GM19397 (cell line): ENCODE measurements at regions not wholly inside any gene's neighbourhood (a gene's known extent, or its start where the extent isn't known, plus 50 kb on each side); places are given as distances from the start of the nearest gene placed in this dataset.
"Not testable (repeated sequence)": the region's sequence is repeated elsewhere in the genome, so short reads cannot be mapped to it uniquely, and the experiment has no call there.

Experiments
- ATAC-seq: cut with Tn5 transposase; IDR thresholded peaks from one replicate; pipeline ENCODE4 v1.9.1; 2021; ENCODE audit warnings: mild to moderate bottlenecking, moderate library complexity; ENCODE audit not compliant: unreplicated experiment

DNA sequence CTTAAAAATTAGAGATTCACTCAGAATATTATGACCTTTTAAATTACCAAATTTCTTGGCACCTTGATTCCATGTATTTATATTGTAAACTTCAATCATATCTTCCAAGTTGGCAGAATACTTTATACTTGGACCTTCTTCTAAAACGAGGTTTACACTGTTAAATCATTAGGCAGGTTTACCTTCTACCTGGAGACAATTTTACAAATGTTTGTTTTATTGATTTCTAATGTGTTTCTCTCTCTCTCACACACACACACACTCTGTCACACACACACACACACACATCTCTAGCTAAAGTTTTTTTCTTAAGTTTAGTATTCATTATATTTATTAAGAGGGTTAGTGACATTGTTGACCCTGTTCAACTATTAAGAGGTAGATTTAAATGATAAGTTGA, 1155.6 kb downstream of the NSUN3 start:
- no peak for ATAC-seq

DNA sequence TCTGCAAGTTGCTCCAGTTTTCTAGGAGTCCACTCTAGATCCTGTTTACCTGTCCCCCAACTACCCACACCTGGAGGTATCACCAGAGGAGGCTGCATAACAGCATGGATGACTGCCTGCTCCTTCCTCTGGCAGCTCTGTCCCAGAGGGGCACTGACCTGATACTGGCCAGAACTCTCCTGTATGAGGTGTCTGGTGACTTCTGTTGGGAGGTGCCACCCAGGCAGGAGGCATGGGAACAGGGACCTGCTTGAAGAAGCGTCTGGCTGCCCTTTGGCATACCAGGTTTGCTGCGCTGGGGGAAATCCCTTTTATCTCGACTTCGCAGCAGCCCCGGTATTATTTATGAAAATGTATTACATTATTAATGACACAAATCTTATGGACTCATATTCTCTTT, 1163.6 kb downstream of the NSUN3 start:
- ATAC-seq, result no peak

DNA sequence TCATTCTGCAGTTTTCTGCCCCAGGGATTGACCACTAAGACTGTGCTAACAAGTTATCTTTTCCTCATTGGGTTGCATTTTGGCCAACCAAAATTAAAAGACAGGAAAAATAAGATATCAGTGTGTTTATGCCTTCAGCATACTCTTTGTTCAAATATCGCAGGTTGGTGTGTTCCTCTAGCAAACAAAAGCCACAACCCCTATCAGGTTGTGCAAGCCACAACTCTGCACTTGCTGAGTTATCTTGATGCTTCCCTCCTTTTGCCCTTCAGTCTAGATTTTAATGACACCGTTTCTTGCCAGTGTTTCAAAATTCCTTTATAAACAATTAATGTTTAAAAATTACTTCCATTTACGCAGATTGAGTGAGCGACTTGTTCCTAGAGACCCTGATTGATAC, 1164.2 kb downstream of the NSUN3 start:
- ATAC-seq, result no peak

DNA sequence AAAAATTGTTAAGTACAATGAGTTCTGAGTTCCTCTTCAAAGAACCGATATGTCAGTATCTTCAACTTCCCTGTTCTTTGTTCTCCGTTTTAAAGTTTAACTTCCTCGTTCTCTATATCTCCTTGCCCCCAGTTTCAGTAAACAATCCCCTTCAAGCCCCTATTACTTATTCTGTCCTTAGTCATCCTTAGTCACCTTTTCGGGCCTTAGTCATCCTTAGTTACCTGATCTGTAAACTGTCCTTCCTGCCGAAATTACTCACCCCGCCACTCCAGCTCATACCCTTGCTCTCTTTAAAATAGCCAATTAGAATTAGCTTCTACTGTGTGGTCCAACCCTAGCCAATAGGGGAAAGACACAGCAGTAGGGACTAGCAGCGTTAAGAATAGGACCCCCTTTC, 1165.6 kb downstream of the NSUN3 start:
- no peak for ATAC-seq

DNA sequence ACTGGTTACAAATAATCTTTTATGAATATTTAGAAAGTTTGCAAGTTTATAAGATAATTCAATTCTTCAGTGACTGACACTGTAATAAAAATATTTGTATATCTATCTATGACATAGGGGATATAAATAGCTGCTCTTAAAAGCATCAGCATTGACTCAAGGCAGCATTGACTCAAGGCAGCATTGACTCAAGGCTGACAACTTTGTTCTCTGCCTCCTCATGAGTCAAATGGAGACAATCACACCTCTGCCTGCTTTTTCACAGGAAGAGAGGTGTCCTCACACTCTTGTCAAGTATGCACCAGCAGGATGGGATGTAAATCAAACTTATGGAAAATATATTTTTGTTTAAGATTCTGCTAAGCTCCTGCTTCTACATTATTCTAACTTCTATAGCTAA, 1173.1 kb downstream of the NSUN3 start:
- no peak for ATAC-seq

DNA sequence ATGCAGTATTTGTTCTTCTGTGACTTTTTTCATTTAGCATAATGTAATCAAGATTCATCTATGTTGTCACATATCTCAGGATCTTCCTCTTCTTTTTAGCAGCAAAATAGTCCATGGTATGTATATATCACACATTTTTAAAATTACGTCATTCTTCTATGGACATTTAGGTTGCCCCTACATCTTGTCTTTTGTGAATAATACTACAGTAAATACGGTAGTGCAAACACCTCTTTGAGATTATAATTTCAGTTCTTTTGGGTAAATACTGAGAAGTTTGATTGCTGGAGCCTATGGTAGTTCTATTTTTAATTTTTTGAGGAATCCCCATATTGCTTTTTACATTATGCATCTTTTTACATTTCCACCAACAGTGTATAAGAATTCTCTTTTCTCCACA, 1174.9 kb downstream of the NSUN3 start:
- no peak for ATAC-seq

DNA sequence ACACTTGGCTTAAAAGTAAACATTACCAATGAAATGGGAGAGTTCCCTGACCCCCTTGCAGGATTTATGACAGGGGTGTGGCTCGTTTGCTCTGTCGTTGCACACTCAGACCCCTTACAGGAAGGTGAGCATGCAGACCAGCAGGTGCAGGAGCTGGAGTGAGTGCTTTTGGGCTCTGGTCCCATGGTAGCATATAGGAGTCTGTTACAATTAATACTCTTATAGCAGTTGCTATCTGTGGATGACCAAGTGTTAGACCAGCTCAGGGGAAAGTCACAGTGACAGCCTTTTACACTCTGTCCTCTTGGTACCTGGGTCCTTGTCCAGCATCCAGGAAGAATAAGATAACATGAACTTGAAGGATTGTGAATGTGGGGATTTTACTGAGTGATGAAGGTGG, 1177.5 kb downstream of the NSUN3 start:
- ATAC-seq, result no peak

DNA sequence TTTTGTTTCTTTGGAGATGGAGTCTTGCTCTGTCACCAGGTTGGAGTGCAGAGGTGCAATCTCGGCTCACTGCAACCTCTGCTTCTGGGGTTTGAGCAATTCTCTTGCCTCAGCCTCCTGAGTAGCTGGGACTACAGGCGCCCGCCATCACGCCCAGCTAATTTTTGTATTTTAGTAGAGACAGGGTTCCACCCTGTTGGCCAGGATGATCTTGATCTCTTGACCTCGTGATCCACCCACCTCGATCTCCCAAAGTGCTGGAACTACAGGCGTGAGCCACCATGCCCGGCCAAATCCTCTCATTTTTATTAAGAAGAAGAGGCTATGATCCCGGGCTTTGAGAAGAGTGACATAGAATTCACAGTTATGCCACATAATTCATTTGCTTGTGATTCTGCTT, 1178.4 kb downstream of the NSUN3 start:
- not testable (repeated sequence) for ATAC-seq

DNA sequence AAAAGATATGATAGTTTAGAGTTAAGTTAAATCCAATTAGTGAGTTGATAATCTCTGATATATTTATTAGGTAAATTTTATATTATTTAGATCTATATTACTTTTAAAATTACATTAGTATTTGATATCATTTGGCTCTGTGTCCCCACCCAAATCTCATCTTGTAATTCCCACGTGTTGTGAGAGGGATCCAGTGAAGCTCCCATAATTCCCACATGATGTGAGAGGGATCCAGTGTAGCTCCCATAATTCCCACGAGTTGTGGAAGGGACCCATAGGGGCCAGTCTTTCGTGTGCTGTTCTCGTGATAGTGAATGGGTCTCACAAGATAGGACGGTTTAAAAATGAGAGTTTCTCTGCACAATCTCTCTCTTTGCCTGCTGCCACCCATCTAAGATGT, 1183.6 kb downstream of the NSUN3 start:
- no peak for ATAC-seq

DNA sequence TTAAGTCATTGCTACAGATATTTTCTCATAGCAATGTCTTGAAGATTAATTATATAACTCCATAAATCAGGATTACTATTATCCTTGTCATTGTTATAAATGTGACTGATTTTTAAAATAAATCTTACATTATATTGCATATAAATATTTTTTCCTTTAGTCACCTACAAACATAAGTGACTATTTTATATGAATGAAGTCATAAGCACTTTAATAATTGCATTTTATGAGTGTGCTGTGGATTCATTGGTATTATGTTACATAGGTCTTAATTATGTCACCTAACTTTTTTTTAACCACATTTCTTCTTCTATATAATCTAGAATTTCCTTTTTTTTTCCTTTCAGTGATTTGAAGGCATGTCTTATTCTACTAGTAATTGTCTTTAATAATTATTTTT, 1191.2 kb downstream of the NSUN3 start:
- ATAC-seq, result no peak

DNA sequence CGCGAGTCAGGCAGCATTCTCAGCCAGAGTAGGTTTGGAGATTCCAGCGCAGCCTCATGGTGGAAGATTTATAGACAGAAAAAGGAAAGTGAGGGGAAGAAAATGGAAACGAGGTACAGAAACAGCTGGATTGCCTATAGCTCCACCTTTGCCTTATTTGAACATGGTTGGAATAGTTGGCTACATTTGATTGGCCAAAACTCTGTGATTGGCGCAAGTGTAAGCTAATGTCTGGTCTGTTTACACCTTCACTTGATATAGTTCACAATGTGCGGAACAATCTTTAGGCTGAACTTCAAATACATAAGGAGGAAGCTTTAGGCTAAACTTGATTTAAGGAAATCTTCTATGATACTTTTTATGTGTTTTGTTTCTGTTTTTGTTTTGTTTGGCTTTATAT, 1191.9 kb downstream of the NSUN3 start:
- ATAC-seq, result no peak

DNA sequence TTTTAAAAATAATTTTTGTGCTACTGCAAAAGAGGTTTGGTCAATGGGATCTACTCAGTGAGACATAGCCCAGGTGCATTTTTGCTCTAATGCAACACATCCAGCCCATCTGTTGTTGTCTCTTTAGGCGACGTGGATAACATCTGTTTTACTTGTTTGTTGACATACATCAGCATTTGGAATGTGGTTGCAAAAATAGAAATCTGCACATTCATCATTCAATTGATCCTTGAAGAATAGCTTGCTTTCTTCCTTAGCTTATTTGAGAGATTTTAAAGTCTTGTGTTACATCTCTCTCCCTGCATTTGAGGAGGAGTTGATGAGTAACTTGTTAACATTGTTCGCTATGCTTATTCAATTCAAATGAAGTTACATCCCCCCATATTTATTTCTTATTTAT, 1202.3 kb downstream of the NSUN3 start:
- no peak for ATAC-seq

DNA sequence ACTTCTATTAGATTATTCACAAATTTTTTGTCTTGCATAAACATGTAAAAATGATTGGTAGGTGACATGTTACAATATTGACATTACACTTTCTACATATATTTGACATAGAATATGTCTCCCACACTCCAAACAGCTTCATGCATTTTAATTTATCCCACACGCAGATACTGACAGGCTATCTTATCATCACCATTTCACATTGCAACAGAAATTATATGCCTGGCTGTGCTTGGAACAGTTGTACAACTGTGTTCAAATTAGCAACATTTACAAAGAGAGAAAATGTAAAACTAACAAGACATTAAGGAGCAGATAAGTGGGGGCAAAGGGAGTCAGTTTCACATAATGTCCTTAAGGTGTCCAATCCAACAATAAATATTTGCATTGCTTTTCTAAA, 1208.5 kb downstream of the NSUN3 start:
- no peak for ATAC-seq

DNA sequence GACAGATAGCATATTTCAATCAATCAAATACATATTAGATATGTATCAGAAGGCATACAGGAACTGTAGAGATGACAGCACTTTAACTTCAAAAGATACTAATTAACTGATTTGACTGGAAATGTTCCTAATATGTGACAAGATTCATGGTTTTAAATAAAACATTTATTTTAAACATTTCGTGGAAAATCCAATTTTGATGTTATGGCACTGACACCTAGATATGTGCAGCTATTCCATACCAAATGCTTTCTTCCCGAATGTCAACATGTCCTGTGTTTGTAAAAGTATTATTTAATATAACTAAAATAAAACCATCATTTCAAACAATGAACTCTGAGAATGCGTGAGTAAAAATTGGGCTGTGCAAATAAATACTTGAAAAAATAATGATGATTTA, 1209.3 kb downstream of the NSUN3 start:
- ATAC-seq, result no peak

DNA sequence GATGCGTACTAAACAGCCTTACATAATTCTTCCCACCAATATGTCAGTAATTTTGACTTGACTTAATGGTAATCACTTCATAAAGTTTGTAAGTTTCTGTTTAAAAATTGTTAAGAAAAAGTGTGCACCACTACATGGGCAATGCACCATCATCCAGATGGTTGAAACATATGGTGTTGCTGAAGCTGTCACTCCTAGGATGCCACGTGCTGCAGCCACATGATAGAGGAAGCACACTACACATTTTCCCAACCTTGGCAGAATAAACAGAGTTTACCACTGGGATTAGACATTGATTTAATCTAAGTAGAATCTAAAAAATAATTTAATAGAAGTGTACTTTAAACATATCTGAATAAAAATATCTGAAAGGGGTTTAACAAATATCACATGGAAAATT, 1209.9 kb downstream of the NSUN3 start:
- no peak for ATAC-seq

DNA sequence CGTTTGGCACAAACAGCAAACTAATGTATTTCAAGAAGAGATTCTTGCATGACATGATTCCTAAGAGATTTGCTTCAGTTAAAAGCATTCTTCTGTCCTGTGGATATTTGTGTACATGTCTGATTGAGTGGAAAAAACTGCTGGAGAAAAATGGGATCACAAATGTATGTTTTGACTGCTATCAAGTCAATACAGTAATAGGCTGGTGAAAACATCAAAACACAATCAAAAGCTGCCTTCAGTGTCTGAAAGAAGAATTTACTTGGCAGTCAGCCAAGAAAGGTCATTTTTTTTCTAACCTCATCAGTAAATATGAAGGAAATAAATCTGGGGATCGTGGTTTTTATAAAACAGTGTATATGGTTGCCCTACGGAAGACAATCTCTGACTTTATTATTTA, 1214.8 kb downstream of the NSUN3 start:
- ATAC-seq, result no peak

DNA sequence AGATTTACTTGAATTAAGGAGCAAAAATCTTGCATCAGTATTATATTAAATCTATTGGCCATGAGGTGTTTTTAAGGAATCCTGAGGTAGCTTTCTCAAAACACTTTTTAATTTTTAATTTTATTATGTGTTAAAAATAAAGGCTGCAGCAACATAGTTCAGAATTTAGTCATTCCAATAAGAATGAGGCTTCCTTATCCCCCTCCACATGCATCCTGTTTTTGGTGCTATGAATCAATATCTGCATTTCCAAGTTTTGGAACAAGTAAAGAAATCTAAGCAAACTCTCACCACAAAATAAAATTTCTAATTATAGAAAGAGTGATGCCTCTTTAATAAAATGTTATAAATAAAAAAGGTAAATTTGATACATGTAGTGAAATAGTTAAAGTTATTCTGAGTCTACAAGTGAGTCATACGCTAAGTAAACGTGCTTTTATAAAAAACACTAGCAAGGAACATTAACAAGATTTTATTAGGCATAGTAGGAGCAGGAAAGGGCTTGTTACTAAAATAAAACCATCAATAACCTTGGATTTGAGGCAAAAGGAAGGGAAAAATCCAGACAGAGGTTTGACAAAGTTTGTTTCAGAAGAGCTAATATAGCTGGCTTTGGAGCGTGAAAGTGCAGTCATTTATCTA, 1218.0 kb downstream of the NSUN3 start:
- ATAC-seq, result no peak

DNA sequence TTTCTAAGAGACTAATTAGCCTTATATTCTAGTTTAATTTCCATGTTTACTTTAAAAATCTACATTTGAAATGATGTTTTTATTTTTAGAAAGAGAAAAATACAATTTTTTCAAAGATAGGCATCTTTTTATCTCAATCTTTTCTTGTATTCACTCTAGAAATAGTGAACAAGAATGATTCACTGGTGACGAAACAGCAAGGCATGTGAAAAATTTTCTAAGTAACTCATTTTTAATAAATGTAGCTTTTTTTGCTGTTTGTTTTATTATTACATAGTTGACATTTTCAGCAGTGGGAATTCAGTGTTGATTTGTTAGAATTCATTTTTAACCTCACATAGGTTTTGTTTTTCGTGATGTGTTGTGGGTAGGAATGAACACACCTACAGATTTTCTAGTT, 1226.4 kb downstream of the NSUN3 start:
- no peak for ATAC-seq

DNA sequence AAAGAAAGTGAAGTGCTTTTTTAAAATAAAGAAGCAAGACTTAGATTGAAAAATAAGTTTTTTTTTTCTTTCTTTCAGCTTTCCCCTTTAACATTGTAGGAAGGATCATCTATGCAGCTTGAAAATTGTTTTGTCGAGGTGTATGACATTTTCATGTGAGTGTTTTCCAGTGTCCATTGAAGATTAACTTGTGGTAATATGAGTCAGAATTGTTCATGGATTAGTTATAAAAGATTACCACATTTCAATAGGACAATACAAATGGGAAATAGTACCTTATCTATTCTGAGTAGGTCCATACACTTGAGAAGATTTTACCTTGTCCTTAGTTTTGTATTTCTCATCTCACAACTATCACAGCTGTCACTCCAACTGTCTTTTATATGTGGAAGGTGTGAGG, 1234.7 kb downstream of the NSUN3 start:
- no peak for ATAC-seq

DNA sequence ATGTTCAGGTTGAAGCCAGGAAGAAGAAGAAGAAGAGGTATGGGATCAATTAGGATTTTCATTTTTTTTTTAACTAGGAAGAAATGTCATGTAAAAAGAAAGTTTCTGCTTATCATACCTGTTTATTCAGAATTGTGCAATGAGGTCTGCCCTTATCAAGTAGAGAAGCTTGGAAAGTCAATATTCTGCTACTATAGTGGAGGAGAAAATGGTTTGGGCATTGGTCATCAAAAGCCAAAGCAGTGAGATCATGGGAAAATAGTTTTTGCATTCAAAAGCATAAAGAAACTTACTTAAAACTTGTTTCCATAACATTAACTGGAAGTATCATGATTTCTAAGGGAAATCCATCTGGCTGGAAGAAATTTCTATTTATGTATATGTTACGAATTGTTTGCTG, 1239.2 kb downstream of the NSUN3 start:
- ATAC-seq, result no peak

DNA sequence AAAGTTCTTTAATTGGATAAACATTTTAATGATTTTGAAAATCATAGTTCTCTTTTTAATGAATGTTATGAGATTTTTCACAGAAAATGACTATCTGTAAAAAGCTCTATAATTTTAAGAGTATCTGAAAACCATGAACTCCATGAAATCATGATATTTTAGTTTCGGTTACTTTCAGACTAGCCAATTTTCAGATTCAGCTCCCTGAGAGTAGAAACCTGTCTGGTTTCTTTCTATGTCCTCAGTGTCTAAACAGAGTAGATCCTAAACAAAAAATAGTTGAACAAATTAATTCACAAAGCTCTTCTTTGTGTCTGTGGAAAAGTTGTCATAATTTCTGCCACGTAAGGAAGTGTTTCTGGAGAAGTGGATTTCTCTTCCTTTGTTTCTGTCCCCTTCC, 1247.7 kb downstream of the NSUN3 start:
- ATAC-seq, result no peak

DNA sequence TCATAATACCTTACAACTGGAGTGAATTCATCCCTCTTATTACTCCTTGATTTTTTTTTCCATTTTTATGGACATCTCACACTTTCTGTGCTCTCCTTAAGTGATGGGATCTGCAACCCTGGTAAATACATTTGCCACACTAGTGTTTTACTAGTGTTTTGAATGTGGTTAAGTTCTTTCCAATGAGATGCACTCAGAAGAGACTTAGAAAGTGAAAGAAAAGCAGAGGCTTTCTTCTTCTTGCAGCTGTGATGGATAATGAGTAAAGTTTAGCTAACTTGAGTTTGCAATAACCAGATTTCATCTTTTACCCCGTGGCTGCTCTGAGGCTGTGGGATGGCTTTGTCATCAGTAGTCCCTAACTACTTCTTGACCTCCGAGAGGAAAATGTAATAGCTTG, 1248.4 kb downstream of the NSUN3 start:
- ATAC-seq, result peak; percentile 91

DNA sequence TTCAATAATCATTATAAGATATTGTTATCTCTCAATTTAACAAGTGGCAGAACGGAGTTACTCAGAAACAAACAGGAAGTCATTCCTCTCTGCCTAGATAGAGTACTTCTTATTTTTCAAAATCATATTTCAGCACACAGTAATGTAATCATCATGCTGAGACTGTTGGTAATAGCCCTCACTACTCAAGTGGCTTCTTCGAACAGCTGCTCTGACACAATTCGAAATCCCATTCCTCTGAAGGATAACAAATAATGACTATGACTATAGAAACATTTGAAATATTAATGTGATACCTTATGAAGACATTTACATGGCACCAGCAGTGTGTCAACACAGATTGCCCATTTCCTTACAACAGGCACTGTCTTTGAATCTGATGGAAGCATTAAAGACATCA, 1249.8 kb downstream of the NSUN3 start:
- no peak for ATAC-seq
